Endothelial cell of umbilical vein (primary cell): ENCODE measurements at regions not wholly inside any gene's neighbourhood (a gene's known extent, or its start where the extent isn't known, plus 50 kb on each side); places are given as distances from the start of the nearest gene placed in this dataset.

ENCODE experiments used
- BruUV-seq: library from RNA; stranded (reverse); fragments of 400-500 nt; replicated peaks from 2 replicates; lab custom pipeline; 2021; lab: Mats Ljungman, UMichigan
- CTCF ChIA-PET: fragments of 300-600, 350-600 bp; sonication (Branson Sonifier 250); formaldehyde crosslinking; loops from one replicate; lab custom pipeline; 2021; ENCODE audit warnings: antibody characterized with exemption, inconsistent platforms; lab: Charles Lee
- POLR2A ChIA-PET: fragments of 300-600, 350-600 bp; sonication (Branson Sonifier 250); formaldehyde crosslinking; loops from one replicate; lab custom pipeline; 2021; ENCODE audit warnings: antibody characterized with exemption, inconsistent platforms; lab: Charles Lee
- DNase-seq: peaks from one replicate; pipeline ENCODE4 v3.0.0-alpha.2; 2011; ENCODE audit warnings: low read depth, low spot score
- FAIRE-seq: peaks from 2 replicates; lab custom pipeline; 2011; peaks lifted over from hg19 to GRCh38; lab: Jason Lieb, UNC
- H2AFZ ChIP-seq: 2 replicates; pipeline ENCODE4 v1.6.0; 2012; ENCODE audit warnings: low read depth, low read length, control low read depth, inconsistent platforms
- H3K27ac ChIP-seq: 2 replicates; pipeline ENCODE4 v1.5.1; 2011; ENCODE audit warnings: low read depth, mild to moderate bottlenecking, control low read depth, low read length, moderate library complexity; ENCODE audit not compliant: insufficient read depth
- H3K27me3 ChIP-seq, 2 experiments: 2 replicates each; pipeline versions ENCODE4 v1.6.0 to v1.6.1; 2011; ENCODE audit warnings: low read length in 2 of 2, mixed read lengths in 1 of 2; ENCODE audit not compliant: control insufficient read depth in 2 of 2, insufficient read depth in 2 of 2
- H3K36me3 ChIP-seq, 2 experiments: 2 replicates in 1 of 2; 3 replicates in 1 of 2; pipeline ENCODE4 v1.5.1; 2011; ENCODE audit warnings: low read length in 2 of 2, mild to moderate bottlenecking in 1 of 2, moderate library complexity in 1 of 2; ENCODE audit not compliant: control insufficient read depth in 2 of 2, insufficient read depth in 2 of 2; ENCODE audit errors: extremely low read depth in 1 of 2
- H3K4me1 ChIP-seq: 3 replicates; pipeline ENCODE4 v1.5.1; 2011; ENCODE audit warnings: mild to moderate bottlenecking, low read length; ENCODE audit not compliant: control insufficient read depth, insufficient read depth; ENCODE audit errors: extremely low read depth
- H3K4me2 ChIP-seq: 2 replicates; pipeline ENCODE4 v1.6.1; 2011; ENCODE audit warnings: low read length, control low read depth, mixed read lengths; ENCODE audit not compliant: insufficient read depth
- H3K4me3 ChIP-seq, 3 experiments: fragments of 200-600 bp in 1 of 3; sonication (generic), shearing (Covaris generic) in 1 of 3; replicated peaks in 1 of 3; 2 replicates each; pipeline ENCODE4 v1.5.1; 2011 to 2016; ENCODE audit warnings: control low read depth in 3 of 3, low read length in 3 of 3, mild to moderate bottlenecking in 2 of 3, inconsistent platforms in 1 of 3, low read depth in 1 of 3, moderate library complexity in 1 of 3; ENCODE audit not compliant: insufficient read depth in 1 of 3
- H3K79me2 ChIP-seq: 2 replicates; pipeline ENCODE4 v1.6.0; 2012; ENCODE audit warnings: low read length, inconsistent platforms; ENCODE audit not compliant: control insufficient read depth, insufficient read depth
- H3K9ac ChIP-seq: replicated peaks from 2 replicates; pipeline ENCODE3; 2011; ENCODE audit warnings: low read length, control low read depth; ENCODE audit not compliant: insufficient read depth; ENCODE audit errors: extremely low read depth
- H3K9me1 ChIP-seq: replicated peaks from 3 replicates; pipeline ENCODE4 v1.6.0; 2011; ENCODE audit warnings: mild to moderate bottlenecking, low read length; ENCODE audit not compliant: control insufficient read depth, insufficient read depth; ENCODE audit errors: extremely low read depth
- H3K9me3 ChIP-seq: replicated peaks from 2 replicates; pipeline ENCODE4 v1.5.1; 2012; ENCODE audit warnings: low read length, inconsistent platforms; ENCODE audit not compliant: control insufficient read depth, insufficient read depth
- H4K20me1 ChIP-seq: replicated peaks from 2 replicates; pipeline ENCODE3; 2011; ENCODE audit warnings: mild to moderate bottlenecking, low read length; ENCODE audit not compliant: control insufficient read depth, insufficient read depth; ENCODE audit errors: extremely low read depth
- GATA2 ChIP-seq: IDR thresholded peaks from 2 replicates; pipeline ENCODE4 v1.7.0; 2011; ENCODE audit warnings: low read depth, mild to moderate bottlenecking, moderate library complexity, mixed read lengths, low read length; ENCODE audit not compliant: insufficient read length, insufficient read depth
- MYC ChIP-seq: IDR thresholded peaks from one replicate; pipeline ENCODE4 v1.6.1; 2011; ENCODE audit warnings: mild to moderate bottlenecking, low read depth, low read length
- POLR2A ChIP-seq: IDR thresholded peaks from 2 replicates; pipeline ENCODE4 v1.6.1; 2012; ENCODE audit warnings: low read depth, mild to moderate bottlenecking, control low read depth, low read length
- dilution Hi-C: fragments of 300-500 bp; cut with MboI; formaldehyde crosslinking; loops from one replicate; pipeline ENCODE4 v1.15.0; 2019; ENCODE audit warnings: low sequenced_read_pairs; ENCODE audit not compliant: extremely low pct_ligation_motif_present
- intact Hi-C: fragments of 100-400 bp; cut with micrococcal nuclease; formaldehyde crosslinking; loops from one replicate; pipeline ENCODE4 v1.10.0; 2022
- TF ChIP-seq, protein P1 (sequence below): IDR thresholded peaks from 2 replicates; pipeline ENCODE4 v1.6.1; 2011; ENCODE audit not compliant: insufficient read depth, insufficient read length
- TF ChIP-seq, protein P2 (sequence below), 2 donors: IDR thresholded peaks; 1 replicate in 1 of 2; 2 replicates in 1 of 2; pipeline ENCODE4 v1.5.1; 2011; ENCODE audit warnings: low read length in 2 of 2, mild to moderate bottlenecking in 2 of 2, moderate library complexity in 2 of 2, control low read depth in 1 of 2, inconsistent platforms in 1 of 2, low read depth in 1 of 2; ENCODE audit not compliant: insufficient read depth in 1 of 2; ENCODE audit errors: extremely low read depth in 1 of 2

GRCh38 chr9:89662718-89663613 is 58.2 kb downstream of the GADD45G start:
- FAIRE-seq (no peak), DNase-seq (no peak)
- no peaks in the 10 kb centered on the region for H4K20me1 ChIP-seq
- CTCF ChIA-PET, result interaction anchor here (1.0 to 2.3 kb wide), 2 partner anchors 28 to 60 kb away, joined by 3 to 10 read pairs; no protein-coding TSS in a partner anchor
- no TSS peak for BruUV-seq
- no peaks in the 10 kb centered on the region for H3K79me2 ChIP-seq
- H3K4me2 ChIP-seq, result no peak overlapping the region
- no peak overlapping the region for H2AFZ ChIP-seq
- no peaks in the 10 kb centered on the region for H3K27me3 ChIP-seq
- H3K27ac ChIP-seq, result no peak overlapping the region
- dilution Hi-C loops, result no loop called here
- H3K9me3 ChIP-seq, result no peaks in the 10 kb centered on the region
- H3K36me3 ChIP-seq, result no peaks in the 10 kb centered on the region
- no peaks in the 10 kb centered on the region for H3K9me1 ChIP-seq
- no peak overlapping the region for H3K4me3 ChIP-seq
- no peak for TF ChIP-seq MYC
- H3K4me1 ChIP-seq, result peaks cover 9% of the 10 kb centered on the region
- POLR2A ChIA-PET, result no interaction called here
- intact Hi-C loops, result loop anchor here (2.0 to 5.0 kb wide), 2 partner anchors 58 to 144 kb away; partner anchors contain the start of gene GADD45G
- H3K9ac ChIP-seq, result no peak overlapping the region

GRCh38 chr9:89663614-89663970 is 58.8 kb downstream of the GADD45G start:
- BruUV-seq, result no TSS peak
- intact Hi-C loops, result loop anchor here (2.0 to 5.0 kb wide), 2 partner anchors 59 to 144 kb away; partner anchors contain the start of gene GADD45G
- H4K20me1 ChIP-seq, result no peaks in the 10 kb centered on the region

More at GRCh38 chr9:89663614-89663970, 58.8 kb downstream of the GADD45G start:
- DNase-seq (no peak), FAIRE-seq (no peak)
- Histone ChIP-seq H2AFZ (no peak overlapping the region), H3K27ac (no peak overlapping the region), H3K36me3 (no peaks in the 10 kb centered on the region), H3K4me2 (no peak overlapping the region), H3K9ac (no peak overlapping the region), H3K4me1 (peaks cover 9% of the 10 kb centered on the region), H3K4me3 (no peak overlapping the region), H3K27me3 (no peaks in the 10 kb centered on the region), H3K9me1 (no peaks in the 10 kb centered on the region), H3K9me3 (no peaks in the 10 kb centered on the region), H3K79me2 (no peaks in the 10 kb centered on the region)
- ChIA-PET POLR2A (no interaction called here), CTCF (no interaction called here)
- dilution Hi-C loops, result no loop called here
- TF ChIP-seq POLR2A, result no peak
- TF ChIP-seq, protein P1, sequence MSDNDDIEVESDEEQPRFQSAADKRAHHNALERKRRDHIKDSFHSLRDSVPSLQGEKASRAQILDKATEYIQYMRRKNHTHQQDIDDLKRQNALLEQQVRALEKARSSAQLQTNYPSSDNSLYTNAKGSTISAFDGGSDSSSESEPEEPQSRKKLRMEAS, result no peak
- TF ChIP-seq, protein P2, sequence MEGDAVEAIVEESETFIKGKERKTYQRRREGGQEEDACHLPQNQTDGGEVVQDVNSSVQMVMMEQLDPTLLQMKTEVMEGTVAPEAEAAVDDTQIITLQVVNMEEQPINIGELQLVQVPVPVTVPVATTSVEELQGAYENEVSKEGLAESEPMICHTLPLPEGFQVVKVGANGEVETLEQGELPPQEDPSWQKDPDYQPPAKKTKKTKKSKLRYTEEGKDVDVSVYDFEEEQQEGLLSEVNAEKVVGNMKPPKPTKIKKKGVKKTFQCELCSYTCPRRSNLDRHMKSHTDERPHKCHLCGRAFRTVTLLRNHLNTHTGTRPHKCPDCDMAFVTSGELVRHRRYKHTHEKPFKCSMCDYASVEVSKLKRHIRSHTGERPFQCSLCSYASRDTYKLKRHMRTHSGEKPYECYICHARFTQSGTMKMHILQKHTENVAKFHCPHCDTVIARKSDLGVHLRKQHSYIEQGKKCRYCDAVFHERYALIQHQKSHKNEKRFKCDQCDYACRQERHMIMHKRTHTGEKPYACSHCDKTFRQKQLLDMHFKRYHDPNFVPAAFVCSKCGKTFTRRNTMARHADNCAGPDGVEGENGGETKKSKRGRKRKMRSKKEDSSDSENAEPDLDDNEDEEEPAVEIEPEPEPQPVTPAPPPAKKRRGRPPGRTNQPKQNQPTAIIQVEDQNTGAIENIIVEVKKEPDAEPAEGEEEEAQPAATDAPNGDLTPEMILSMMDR (IDR thresholded peaks at IDR 0.05; ENCODE audit: extremely low read depth in 1 of 2, insufficient read depth in 1 of 2, low read depth in 1 of 2, low read length in 2 of 2), result no peak
- TF ChIP-seq GATA2, result no peak
